HepG2 (cell line): ENCODE measurements at regions not wholly inside any gene's neighbourhood (a gene's known extent, or its start where the extent isn't known, plus 50 kb on each side); places are given as distances from the start of the nearest gene placed in this dataset.

Experiments used
- ATAC-seq: fragments of 200-7000 bp; cut with Tn5 transposase; 3 replicates; pipeline ENCODE4 v1.9.1; 2020; ENCODE audit warnings: mild to moderate bottlenecking, moderate library complexity
- BruUV-seq: library from RNA; stranded (reverse); fragments of 400-500 nt; replicated peaks from 2 replicates; lab custom pipeline; 2021; lab: Mats Ljungman, UMichigan
- CTCF ChIA-PET: fragments of 300-600 bp; formaldehyde crosslinking; extraction: SDS; loops from one replicate; lab custom pipeline; 2021; ENCODE audit warnings: low total read pairs, inconsistent platforms, low intra/inter-chr PET ratio; lab: Yijun Ruan, JAX
- POLR2A ChIA-PET: fragments of 350-600 bp; sonication (Branson Sonifier 250); formaldehyde crosslinking; loops from one replicate; lab custom pipeline; 2020; ENCODE audit warnings: antibody characterized with exemption, inconsistent platforms; lab: Yijun Ruan, JAX
- DNase-seq: peaks from one replicate; pipeline ENCODE4 v3.0.0-alpha.2; 2015; ENCODE audit warnings: low spot score
- FAIRE-seq: peaks from 3 replicates; lab custom pipeline; 2011; peaks lifted over from hg19 to GRCh38; lab: Jason Lieb, UNC
- H2AFZ ChIP-seq: one replicate; pipeline ENCODE4 v1.6.1; 2011; ENCODE audit warnings: low read length, inconsistent platforms
- H3K27ac ChIP-seq: fragments of 300-600 bp; 3 replicates; pipeline ENCODE4 v1.8.0; 2011; ENCODE audit warnings: mixed run types, mild to moderate bottlenecking, mixed read lengths, low read length, inconsistent platforms; ENCODE audit not compliant: insufficient read depth; ENCODE audit errors: extremely low read length
- H3K27me3 ChIP-seq, 2 experiments: fragments of 200-600 bp in 1 of 2; 2 replicates in 1 of 2; 3 replicates in 1 of 2; pipeline versions ENCODE4 v1.6.0 to v1.8.0; 2011; ENCODE audit warnings: low read length in 2 of 2, mild to moderate bottlenecking in 2 of 2, moderate library complexity in 2 of 2, inconsistent platforms in 1 of 2; ENCODE audit not compliant: insufficient read depth in 2 of 2, control insufficient read depth in 1 of 2
- H3K36me3 ChIP-seq, 2 experiments: fragments of 200-600 bp in 1 of 2; replicated peaks in 1 of 2; 2 replicates in 1 of 2; 3 replicates in 1 of 2; pipeline versions ENCODE4 v1.5.1 to v1.8.0; 2011; ENCODE audit warnings: low read length in 2 of 2, inconsistent platforms in 1 of 2; ENCODE audit not compliant: insufficient read depth in 2 of 2, control insufficient read depth in 1 of 2
- H3K4me1 ChIP-seq: 2 replicates; pipeline ENCODE4 v1.5.1; 2012; ENCODE audit warnings: low read length, inconsistent platforms; ENCODE audit not compliant: insufficient read depth
- H3K4me2 ChIP-seq: 2 replicates; pipeline ENCODE4 v1.6.0; 2011; ENCODE audit warnings: low read depth, low read length, inconsistent platforms
- H3K4me3 ChIP-seq, 3 experiments: fragments of 200-600 bp in 1 of 3; sonication (generic), shearing (Covaris generic) in 1 of 3; replicated peaks in 1 of 3; 2 replicates each; pipeline ENCODE4 v1.5.1; 2011 to 2016; ENCODE audit warnings: low read length in 3 of 3, inconsistent platforms in 2 of 3, low read depth in 2 of 3, mild to moderate bottlenecking in 2 of 3, control low read depth in 1 of 3, mixed read lengths in 1 of 3; ENCODE audit not compliant: insufficient read depth in 1 of 3
- H3K79me2 ChIP-seq: one replicate; pipeline ENCODE4 v1.6.1; 2011; ENCODE audit warnings: low read length, inconsistent platforms; ENCODE audit not compliant: insufficient read depth
- H3K9ac ChIP-seq: 2 replicates; pipeline ENCODE4 v1.6.0; 2011; ENCODE audit warnings: mild to moderate bottlenecking, low read depth, low read length, inconsistent platforms; ENCODE audit not compliant: insufficient read depth
- H3K9me3 ChIP-seq: 2 replicates; pipeline ENCODE4 v1.5.1; 2012; ENCODE audit warnings: mild to moderate bottlenecking, low read length
- H4K20me1 ChIP-seq: 2 replicates; pipeline ENCODE4 v1.6.0; 2011; ENCODE audit warnings: inconsistent platforms, mild to moderate bottlenecking, low read length, moderate library complexity; ENCODE audit not compliant: insufficient read depth
- AKAP8 ChIP-seq: sonication (generic); formaldehyde crosslinking; IDR thresholded peaks from 2 replicates; pipeline ENCODE4 v1.5.1; 2020; ENCODE audit warnings: mild to moderate bottlenecking, missing genetic modification reagents
- CERS6 ChIP-seq: sonication (generic); formaldehyde crosslinking; IDR thresholded peaks from 2 replicates; pipeline ENCODE4 v1.5.0; 2020; ENCODE audit warnings: missing genetic modification reagents
- ETS1 ChIP-seq: sonication (generic); formaldehyde crosslinking; IDR thresholded peaks from 2 replicates; pipeline ENCODE4 v1.4.0; 2020; ENCODE audit warnings: missing genetic modification reagents
- NBN ChIP-seq: fragments of 450-650 bp; conservative IDR thresholded peaks from 2 replicates; pipeline ENCODE4 v1.6.1; 2017
- NFKB2 ChIP-seq: sonication (generic); formaldehyde crosslinking; IDR thresholded peaks from 2 replicates; pipeline ENCODE4 v1.4.0; 2020; ENCODE audit warnings: missing genetic modification reagents, borderline replicate concordance
- POLR2A ChIP-seq, 2 experiments: IDR thresholded peaks; 2 replicates each; pipeline ENCODE4 v1.6.1; 2011; ENCODE audit warnings: low read depth in 2 of 2, low read length in 2 of 2, mild to moderate bottlenecking in 1 of 2, moderate library complexity in 1 of 2; ENCODE audit not compliant: insufficient read depth in 1 of 2
- SP1 ChIP-seq, 2 experiments: fragments of 450-650 bp in 1 of 2; sonication (generic) in 1 of 2; formaldehyde crosslinking in 1 of 2; IDR thresholded peaks; 2 replicates each; pipeline versions ENCODE4 v1.4.0 to v1.6.1; 2016 to 2020; ENCODE audit warnings: missing genetic modification reagents in 1 of 2
- SRY ChIP-seq: sonication (generic); formaldehyde crosslinking; IDR thresholded peaks from 2 replicates; pipeline ENCODE4 v1.8.0; 2022; ENCODE audit warnings: mild to moderate bottlenecking, missing genetic modification reagents
- TBL1XR1 ChIP-seq: fragments of 150-350 bp; IDR thresholded peaks from 2 replicates; pipeline ENCODE4 v1.6.1; 2014; ENCODE audit warnings: borderline replicate concordance, low read length; ENCODE audit not compliant: partially characterized antibody
- ZBTB3 ChIP-seq: sonication (generic); formaldehyde crosslinking; IDR thresholded peaks from 2 replicates; pipeline ENCODE4 v1.4.0; 2020; ENCODE audit warnings: low read depth, mild to moderate bottlenecking, moderate library complexity, missing genetic modification reagents, borderline replicate concordance
- ZNF121 ChIP-seq: sonication (generic); formaldehyde crosslinking; IDR thresholded peaks from 2 replicates; pipeline ENCODE4 v1.5.0; 2020; ENCODE audit warnings: mild to moderate bottlenecking, missing genetic modification reagents
- ZNF136 ChIP-seq: sonication (generic); formaldehyde crosslinking; IDR thresholded peaks from 2 replicates; pipeline ENCODE4 v1.8.1; 2022; ENCODE audit warnings: low read depth, mild to moderate bottlenecking, moderate library complexity, missing genetic modification reagents
- ZNF33B ChIP-seq: sonication (generic); formaldehyde crosslinking; IDR thresholded peaks from 2 replicates; pipeline ENCODE4 v1.5.1; 2020; ENCODE audit warnings: mild to moderate bottlenecking, missing genetic modification reagents
- ZNF513 ChIP-seq: sonication (generic); formaldehyde crosslinking; conservative IDR thresholded peaks from 2 replicates; pipeline ENCODE4 v1.5.0; 2020; ENCODE audit warnings: missing genetic modification reagents
- ZNF644 ChIP-seq: IDR thresholded peaks from 2 replicates; pipeline ENCODE4 v1.6.1; 2016; ENCODE audit warnings: low read depth
- ZNF775 ChIP-seq: sonication (generic); formaldehyde crosslinking; IDR thresholded peaks from 2 replicates; pipeline ENCODE4 v1.4.0; 2020; ENCODE audit warnings: missing genetic modification reagents, mild to moderate bottlenecking, moderate library complexity, borderline replicate concordance
- in situ Hi-C: cut with HindIII; loops from 2 replicates; pipeline ENCODE4 v1.10.0; 2017; ENCODE audit warnings: low pct_unique_long_range_greater_than_20kb; ENCODE audit not compliant: extremely low pct_ligation_motif_present
- intact Hi-C: fragments of 100-400 bp; cut with micrococcal nuclease; formaldehyde crosslinking; loops from one replicate; pipeline ENCODE4 v1.10.0; 2022; ENCODE audit not compliant: unreplicated experiment

- no peak for TF ChIP-seq ZNF136
- TF ChIP-seq, all 625 proteins: peak for 0
Measured at GRCh38 chr14:84129941-84130340, 1400.0 kb upstream of the FLRT2 start (continued).

DNA sequence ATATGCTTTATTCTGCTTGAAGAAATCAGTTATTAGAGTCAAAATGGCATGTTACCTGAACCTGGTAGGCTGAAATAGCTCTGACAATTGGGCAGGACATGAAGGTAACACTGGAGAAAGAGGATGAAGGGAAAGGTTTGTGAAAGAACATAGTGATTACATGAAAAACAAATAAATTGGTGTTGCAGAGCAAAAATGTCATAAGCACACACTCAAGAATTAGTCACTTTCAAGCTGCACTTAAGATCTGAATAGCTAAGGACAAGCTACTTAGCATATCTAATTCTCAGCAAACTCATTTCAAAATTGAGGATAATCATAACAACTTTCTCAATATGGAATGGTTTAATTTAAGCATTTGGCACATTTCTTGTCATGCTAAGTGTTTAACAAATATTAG is 1398.0 kb upstream of the FLRT2 start:
- in situ Hi-C loops, result no loop called here
- TF ChIP-seq NFKB2 (CRISPR knock-in tag) (no peak), AKAP8 (no peak), TBL1XR1 (no peak), NBN (no peak), SRY (CRISPR knock-in tag) (no peak), ZNF513 (CRISPR knock-in tag) (no peak), CERS6 (CRISPR knock-in tag) (no peak), ZNF775 (CRISPR knock-in tag) (no peak), POLR2A (IDR thresholded peaks at IDR 0.05; ENCODE audit: insufficient read depth in 1 of 2, low read depth in 2 of 2, low read length in 2 of 2) (no peak), ZNF644 (CRISPR knock-in tag) (no peak), ZBTB3 (no peak), ZNF33B (no peak), SP1 (IDR thresholded peaks at IDR 0.05) (no peak), SP1 (CRISPR knock-in tag; IDR thresholded peaks at IDR 0.05) (no peak), ZNF121 (CRISPR knock-in tag) (no peak), ETS1 (CRISPR knock-in tag) (no peak)

More for the DNA sequence above, 1398.0 kb upstream of the FLRT2 start:
- Histone ChIP-seq H4K20me1 (no peaks in the 10 kb centered on the region), H3K4me1 (no peaks in the 10 kb centered on the region), H3K27ac (no peak overlapping the region), H3K79me2 (no peaks in the 10 kb centered on the region), H3K4me3 (no peak overlapping the region), H3K4me2 (no peak overlapping the region), H3K27me3 (no peaks in the 10 kb centered on the region), H3K9me3 (peaks cover 60% of the 10 kb centered on the region), H3K9ac (no peak overlapping the region), H2AFZ (no peak overlapping the region), H3K36me3 (no peaks in the 10 kb centered on the region)
- POLR2A ChIA-PET, result no interaction called here
- no TSS peak for BruUV-seq
- intact Hi-C loops, result no loop called here
- DNase-seq, result no peak
- FAIRE-seq, result no peak
- CTCF ChIA-PET, result no interaction called here
- ATAC-seq, result no peak
